ENCODE measurements at regions not wholly inside any gene's neighbourhood (a gene's known extent, or its start where the extent isn't known, plus 50 kb on each side); places are given as distances from the start of the nearest gene placed in this dataset.

DNA sequence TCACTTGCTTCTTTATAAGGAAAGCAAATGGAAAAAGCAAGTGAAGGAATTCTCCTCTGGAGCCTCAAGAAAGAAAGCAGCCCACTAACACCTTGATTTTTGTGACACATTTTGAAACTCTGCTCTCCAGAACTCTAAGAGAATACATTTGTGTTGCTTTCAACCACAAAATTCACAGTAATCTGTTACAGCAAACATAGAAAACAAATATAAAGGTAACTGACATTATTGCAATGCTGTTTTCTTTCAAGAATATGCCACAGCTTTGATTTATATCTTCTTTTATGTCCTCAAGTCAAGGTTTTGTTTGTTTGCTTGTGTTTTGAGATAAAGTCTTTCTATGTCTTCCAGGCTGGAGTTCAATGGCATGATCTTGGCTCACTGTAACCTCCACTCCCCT lies 103.1 kb upstream of the FIGN start:
- no peak for DNase-seq (ENCODE audit: low spot score)
- CTCF ChIA-PET: interaction anchor here (0.7 kb wide), 1 partner anchor 10 kb away, joined by 4 read pairs; no protein-coding TSS in a partner anchor
- no peak overlapping the region for H3K27ac ChIP-seq
- POLR2A ChIA-PET (ENCODE audit: low non-redundant PET): no interaction called here
- no peak for TF ChIP-seq CTCF (conservative IDR thresholded peaks at IDR 0.05; ENCODE audit: low read depth)

GRCh38 chr2:163836167-163836566 lies 100.4 kb upstream of the FIGN start:
- DNase-seq (ENCODE audit: low spot score): no peak
- CTCF ChIA-PET: no interaction called here
- POLR2A ChIA-PET (ENCODE audit: low non-redundant PET): no interaction called here
- TF ChIP-seq CTCF (conservative IDR thresholded peaks at IDR 0.05; ENCODE audit: low read depth): no peak
- no peak overlapping the region for H3K27ac ChIP-seq

GRCh38 chr2:163834841-163835240 lies 99.0 kb upstream of the FIGN start:
- no peak for DNase-seq (ENCODE audit: low spot score)
- no peak for TF ChIP-seq CTCF (conservative IDR thresholded peaks at IDR 0.05; ENCODE audit: low read depth)
- no peak overlapping the region for H3K27ac ChIP-seq
- CTCF ChIA-PET: no interaction called here
- POLR2A ChIA-PET (ENCODE audit: low non-redundant PET): no interaction called here

DNA sequence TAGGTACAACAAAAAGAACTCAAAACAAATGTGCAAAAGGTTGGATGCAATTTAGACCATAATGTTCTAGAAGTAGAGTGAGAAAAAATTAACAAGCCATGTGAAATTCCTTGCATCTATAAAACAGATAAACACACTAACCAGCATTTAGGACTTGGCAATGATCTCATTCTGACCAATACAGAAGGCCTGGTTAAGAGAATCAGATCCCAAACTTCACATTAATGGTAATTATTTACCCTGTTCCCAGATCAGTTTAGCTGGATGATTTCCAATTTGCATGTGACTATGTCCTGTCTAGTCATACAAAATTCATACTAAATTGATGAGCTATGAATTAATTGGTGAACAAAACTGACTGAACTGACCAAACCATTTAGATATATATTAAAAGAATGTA lies 98.4 kb upstream of the FIGN start:
- DNase-seq (ENCODE audit: low spot score): no peak
- no peak for TF ChIP-seq CTCF (conservative IDR thresholded peaks at IDR 0.05; ENCODE audit: low read depth)
- H3K27ac ChIP-seq: no peak overlapping the region
- CTCF ChIA-PET: no interaction called here
- POLR2A ChIA-PET (ENCODE audit: low non-redundant PET): no interaction called here

DNA sequence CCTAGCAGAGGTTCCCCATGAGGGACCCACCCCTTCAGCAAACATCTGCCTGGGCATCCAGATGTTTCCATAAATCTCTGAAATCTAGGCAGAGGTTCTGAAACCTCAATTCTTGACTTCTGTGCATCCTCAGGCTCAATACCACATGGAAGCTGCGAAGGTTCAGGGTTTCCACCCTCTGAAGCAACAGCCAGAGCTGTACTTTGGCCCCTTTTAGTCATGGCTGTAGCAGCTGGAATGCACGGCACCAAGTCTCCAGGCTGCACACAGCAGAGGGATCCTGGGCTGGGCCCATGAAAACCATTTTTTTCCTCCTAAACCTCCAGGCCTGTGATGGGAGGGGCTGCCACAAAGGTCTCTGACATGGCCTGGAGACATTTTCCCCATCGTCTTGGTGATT lies 93.0 kb upstream of the FIGN start:
- POLR2A ChIA-PET (ENCODE audit: low non-redundant PET): no interaction called here
- H3K27ac ChIP-seq: no peak overlapping the region
- no peak for TF ChIP-seq CTCF (conservative IDR thresholded peaks at IDR 0.05; ENCODE audit: low read depth)
- no peak for DNase-seq (ENCODE audit: low spot score)
- CTCF ChIA-PET: no interaction called here

GRCh38 chr2:163822033-163822432 lies 86.2 kb upstream of the FIGN start:
- DNase-seq (ENCODE audit: low spot score): no peak
- no peak for TF ChIP-seq CTCF (conservative IDR thresholded peaks at IDR 0.05; ENCODE audit: low read depth)
- ChIA-PET POLR2A (ENCODE audit: low non-redundant PET) (no interaction called here), CTCF (no interaction called here)
- no peak overlapping the region for H3K27ac ChIP-seq

DNA sequence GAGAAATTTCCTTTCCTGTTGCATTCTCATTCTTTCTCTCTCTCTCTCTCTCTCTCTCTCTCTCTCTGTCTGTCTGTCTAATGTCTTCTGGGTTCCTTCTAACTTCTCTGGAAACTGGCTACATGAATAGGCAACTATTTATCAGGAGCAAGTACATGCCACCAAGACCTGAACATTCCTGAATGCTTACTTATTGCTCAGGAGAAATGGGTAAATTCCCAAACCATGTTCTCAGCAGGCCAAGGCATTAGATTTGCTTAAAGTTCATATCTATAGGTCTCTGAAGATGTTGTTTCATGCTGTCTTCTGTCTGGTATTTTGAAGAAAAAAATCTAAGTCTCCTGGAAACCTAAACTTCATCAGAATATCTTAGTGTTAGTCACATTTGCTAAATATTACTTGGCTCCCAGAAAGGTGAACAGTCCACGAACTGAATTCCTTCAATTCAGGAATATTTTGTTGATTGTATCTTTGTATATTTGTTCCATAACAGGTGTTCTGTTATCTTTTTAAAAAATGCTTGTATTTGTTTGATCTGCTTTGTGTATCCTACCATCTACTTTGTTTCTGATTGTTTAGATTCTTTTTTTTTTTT lies 77.2 kb upstream of the FIGN start:
- no peak overlapping the region for H3K27ac ChIP-seq
- TF ChIP-seq CTCF (conservative IDR thresholded peaks at IDR 0.05; ENCODE audit: low read depth): no peak
- DNase-seq (ENCODE audit: low spot score): no peak
- ChIA-PET CTCF (no interaction called here), POLR2A (ENCODE audit: low non-redundant PET) (no interaction called here)

Measured in RWPE1 (cell line).